ENCODE measurements at regions not wholly inside any gene's neighbourhood (a gene's known extent, or its start where the extent isn't known, plus 50 kb on each side); places are given as distances from the start of the nearest gene placed in this dataset.

GRCh38 chr1:182003953-182004586, 57.4 kb downstream of the ZNF648 start:
- H3K36me3 ChIP-seq (ENCODE audit: control insufficient read depth, insufficient read depth, low read length), result no peaks in the 10 kb centered on the region
- peaks cover 4% of the 10 kb centered on the region; the same call in 1 of the 2 replicates for H3K4me1 ChIP-seq (ENCODE audit: control insufficient read depth, insufficient read depth, low read length)
- no peak overlapping the region for H3K27ac ChIP-seq (ENCODE audit: low read depth, low read length)
- H3K9ac ChIP-seq (ENCODE audit: low read depth, low read length), result no peak overlapping the region
- no peaks in the 10 kb centered on the region for H3K27me3 ChIP-seq (ENCODE audit: control insufficient read depth, insufficient read depth, low read length)
- no peak overlapping the region for H3K4me3 ChIP-seq (ENCODE audit: low read depth, low read length)
- no peaks in the 10 kb centered on the region for H3K9me3 ChIP-seq (ENCODE audit: control insufficient read depth, insufficient read depth, low read length)

GRCh38 chr1:182003025-182003725, 58.3 kb downstream of the ZNF648 start:
- H3K36me3 ChIP-seq (ENCODE audit: control insufficient read depth, insufficient read depth, low read length), result no peaks in the 10 kb centered on the region
- no peak overlapping the region for H3K9ac ChIP-seq (ENCODE audit: low read depth, low read length)
- H3K9me3 ChIP-seq (ENCODE audit: control insufficient read depth, insufficient read depth, low read length), result no peaks in the 10 kb centered on the region
- peaks cover 4% of the 10 kb centered on the region; the same call in 1 of the 2 replicates for H3K4me1 ChIP-seq (ENCODE audit: control insufficient read depth, insufficient read depth, low read length)
- no peaks in the 10 kb centered on the region for H3K27me3 ChIP-seq (ENCODE audit: control insufficient read depth, insufficient read depth, low read length)
- no peak overlapping the region for H3K4me3 ChIP-seq (ENCODE audit: low read depth, low read length)
- H3K27ac ChIP-seq (ENCODE audit: low read depth, low read length), result no peak overlapping the region

- peaks cover 4% of the 10 kb centered on the region; the same call in 1 of the 2 replicates for H3K4me1 ChIP-seq (ENCODE audit: control insufficient read depth, insufficient read depth, low read length)
- no peak overlapping the region for H3K9ac ChIP-seq (ENCODE audit: low read depth, low read length)
- H3K36me3 ChIP-seq (ENCODE audit: control insufficient read depth, insufficient read depth, low read length), result no peaks in the 10 kb centered on the region
- H3K27ac ChIP-seq (ENCODE audit: low read depth, low read length), result no peak overlapping the region
- H3K27me3 ChIP-seq (ENCODE audit: control insufficient read depth, insufficient read depth, low read length), result no peaks in the 10 kb centered on the region
- H3K4me3 ChIP-seq (ENCODE audit: low read depth, low read length), result no peak overlapping the region
- H3K9me3 ChIP-seq (ENCODE audit: control insufficient read depth, insufficient read depth, low read length), result no peaks in the 10 kb centered on the region
Observed at GRCh38 chr1:182002570-182002969, 58.9 kb downstream of the ZNF648 start.

- H3K9ac ChIP-seq (ENCODE audit: low read depth, low read length), result no peak overlapping the region
- H3K27ac ChIP-seq (ENCODE audit: low read depth, low read length), result no peak overlapping the region
Observed at GRCh38 chr1:181998858-181999257, 62.7 kb downstream of the ZNF648 start.

GRCh38 chr1:181992072-181992471, 69.4 kb downstream of the ZNF648 start:
- no peak overlapping the region for H3K4me3 ChIP-seq (ENCODE audit: low read depth, low read length)
- no peak overlapping the region for H3K27ac ChIP-seq (ENCODE audit: low read depth, low read length)
- no peaks in the 10 kb centered on the region for H3K9me3 ChIP-seq (ENCODE audit: control insufficient read depth, insufficient read depth, low read length)
- 0 out of 2 replicates have a peak, but pooled peaks cover 2% of the 10 kb centered on the region for H3K4me1 ChIP-seq (ENCODE audit: control insufficient read depth, insufficient read depth, low read length)
- no peaks in the 10 kb centered on the region for H3K27me3 ChIP-seq (ENCODE audit: control insufficient read depth, insufficient read depth, low read length)
- H3K36me3 ChIP-seq (ENCODE audit: control insufficient read depth, insufficient read depth, low read length), result no peaks in the 10 kb centered on the region
- H3K9ac ChIP-seq (ENCODE audit: low read depth, low read length), result no peak overlapping the region

More at GRCh38 chr1:181998858-181999257, 62.7 kb downstream of the ZNF648 start:
- H3K27me3 ChIP-seq (ENCODE audit: control insufficient read depth, insufficient read depth, low read length), result no peaks in the 10 kb centered on the region
- H3K36me3 ChIP-seq (ENCODE audit: control insufficient read depth, insufficient read depth, low read length), result no peaks in the 10 kb centered on the region
- no peaks in the 10 kb centered on the region for H3K9me3 ChIP-seq (ENCODE audit: control insufficient read depth, insufficient read depth, low read length)
- H3K4me3 ChIP-seq (ENCODE audit: low read depth, low read length), result no peak overlapping the region
- H3K4me1 ChIP-seq (ENCODE audit: control insufficient read depth, insufficient read depth, low read length), result no peaks in the 10 kb centered on the region

- H3K36me3 ChIP-seq (ENCODE audit: control insufficient read depth, insufficient read depth, low read length), result no peaks in the 10 kb centered on the region
Observed at GRCh38 chr1:181990728-181991127, 70.8 kb downstream of the ZNF648 start.

GRCh38 chr1:181989261-181989920, 72.1 kb downstream of the ZNF648 start:
- H3K9ac ChIP-seq (ENCODE audit: low read depth, low read length), result no peak overlapping the region
- no peaks in the 10 kb centered on the region for H3K36me3 ChIP-seq (ENCODE audit: control insufficient read depth, insufficient read depth, low read length)
- H3K4me3 ChIP-seq (ENCODE audit: low read depth, low read length), result no peak overlapping the region
- H3K4me1 ChIP-seq (ENCODE audit: control insufficient read depth, insufficient read depth, low read length), result peaks cover 14% of the 10 kb centered on the region; the same call in 1 of the 2 replicates
- H3K9me3 ChIP-seq (ENCODE audit: control insufficient read depth, insufficient read depth, low read length), result no peaks in the 10 kb centered on the region
- H3K27ac ChIP-seq (ENCODE audit: low read depth, low read length), result no peak overlapping the region
- no peaks in the 10 kb centered on the region for H3K27me3 ChIP-seq (ENCODE audit: control insufficient read depth, insufficient read depth, low read length)

More at GRCh38 chr1:181990728-181991127, 70.8 kb downstream of the ZNF648 start:
- Histone ChIP-seq H3K9me3 (ENCODE audit: control insufficient read depth, insufficient read depth, low read length) (no peaks in the 10 kb centered on the region), H3K27me3 (ENCODE audit: control insufficient read depth, insufficient read depth, low read length) (no peaks in the 10 kb centered on the region), H3K4me3 (ENCODE audit: low read depth, low read length) (no peak overlapping the region), H3K27ac (ENCODE audit: low read depth, low read length) (no peak overlapping the region), H3K9ac (ENCODE audit: low read depth, low read length) (no peak overlapping the region), H3K4me1 (ENCODE audit: control insufficient read depth, insufficient read depth, low read length) (peaks cover 14% of the 10 kb centered on the region; the same call in 1 of the 2 replicates)

- Histone ChIP-seq H3K36me3 (ENCODE audit: control insufficient read depth, insufficient read depth, low read length) (no peaks in the 10 kb centered on the region), H3K9me3 (ENCODE audit: control insufficient read depth, insufficient read depth, low read length) (no peaks in the 10 kb centered on the region), H3K9ac (ENCODE audit: low read depth, low read length) (no peak overlapping the region), H3K27me3 (ENCODE audit: control insufficient read depth, insufficient read depth, low read length) (no peaks in the 10 kb centered on the region), H3K27ac (ENCODE audit: low read depth, low read length) (no peak overlapping the region), H3K4me3 (ENCODE audit: low read depth, low read length) (no peak overlapping the region), H3K4me1 (ENCODE audit: control insufficient read depth, insufficient read depth, low read length) (peaks cover 14% of the 10 kb centered on the region; the same call in 1 of the 2 replicates)
Observed at GRCh38 chr1:181987996-181988395, 73.5 kb downstream of the ZNF648 start.

- H3K36me3 ChIP-seq (ENCODE audit: control insufficient read depth, insufficient read depth, low read length), result no peaks in the 10 kb centered on the region
- H3K4me3 ChIP-seq (ENCODE audit: low read depth, low read length), result no peak overlapping the region
- no peak overlapping the region for H3K27ac ChIP-seq (ENCODE audit: low read depth, low read length)
- no peaks in the 10 kb centered on the region for H3K27me3 ChIP-seq (ENCODE audit: control insufficient read depth, insufficient read depth, low read length)
- H3K9ac ChIP-seq (ENCODE audit: low read depth, low read length), result no peak overlapping the region
- H3K4me1 ChIP-seq (ENCODE audit: control insufficient read depth, insufficient read depth, low read length), result peaks cover 14% of the 10 kb centered on the region; the same call in 1 of the 2 replicates
- H3K9me3 ChIP-seq (ENCODE audit: control insufficient read depth, insufficient read depth, low read length), result no peaks in the 10 kb centered on the region
Observed at GRCh38 chr1:181987334-181987895, 74.1 kb downstream of the ZNF648 start.

GRCh38 chr1:181986907-181987305, 74.6 kb downstream of the ZNF648 start:
- H3K4me1 ChIP-seq (ENCODE audit: control insufficient read depth, insufficient read depth, low read length), result peaks cover 14% of the 10 kb centered on the region; the same call in 1 of the 2 replicates
- H3K27ac ChIP-seq (ENCODE audit: low read depth, low read length), result no peak overlapping the region
- H3K4me3 ChIP-seq (ENCODE audit: low read depth, low read length), result no peak overlapping the region
- no peaks in the 10 kb centered on the region for H3K36me3 ChIP-seq (ENCODE audit: control insufficient read depth, insufficient read depth, low read length)
- H3K9ac ChIP-seq (ENCODE audit: low read depth, low read length), result no peak overlapping the region
- no peaks in the 10 kb centered on the region for H3K27me3 ChIP-seq (ENCODE audit: control insufficient read depth, insufficient read depth, low read length)
- no peaks in the 10 kb centered on the region for H3K9me3 ChIP-seq (ENCODE audit: control insufficient read depth, insufficient read depth, low read length)

All from HUES48 (cell line).